ENCODE measurements at regions not wholly inside any gene's neighbourhood (a gene's known extent, or its start where the extent isn't known, plus 50 kb on each side); places are given as distances from the start of the nearest gene placed in this dataset.

- TF ChIP-seq REST (IDR thresholded peaks at IDR 0.05; ENCODE audit: low read depth): no peak
- TF ChIP-seq TAF1 (IDR thresholded peaks at IDR 0.05; ENCODE audit: low read depth): no peak
- no peak for TF ChIP-seq RAD21 (IDR thresholded peaks at IDR 0.05; ENCODE audit: low read depth)
- no peak for TF ChIP-seq YY1 (IDR thresholded peaks at IDR 0.05; ENCODE audit: low read depth)
- TF ChIP-seq CREB1 (IDR thresholded peaks at IDR 0.05; ENCODE audit: low read depth): no peak
- no peak for TF ChIP-seq EP300 (IDR thresholded peaks at IDR 0.05; ENCODE audit: borderline replicate concordance)
- no peak for TF ChIP-seq CEBPB (IDR thresholded peaks at IDR 0.05)
- no peak for TF ChIP-seq MAX (IDR thresholded peaks at IDR 0.05)
- TF ChIP-seq TCF12 (IDR thresholded peaks at IDR 0.05; ENCODE audit: low read depth): no peak
- no peak for TF ChIP-seq NFIC (IDR thresholded peaks at IDR 0.05)
- no peak for TF ChIP-seq EGR1 (IDR thresholded peaks at IDR 0.05)
- no peak for TF ChIP-seq TEAD4 (IDR thresholded peaks at IDR 0.05)
These were observed 71.5 kb upstream of the EGR2 start for GRCh38 chr10:62887642-62888041.
